Transverse colon (tissue), 3 donors: ENCODE measurements at regions not wholly inside any gene's neighbourhood (a gene's known extent, or its start where the extent isn't known, plus 50 kb on each side); places are given as distances from the start of the nearest gene placed in this dataset.

Source experiments
- EP300 ChIP-seq: sonication (generic); formaldehyde crosslinking; IDR thresholded peaks from one replicate; pipeline ENCODE4 v1.6.1; 2017; ENCODE audit warnings: antibody characterized with exemption, low read depth
- POLR2A ChIP-seq: fragments of 450-650 bp; IDR thresholded peaks from one replicate; pipeline ENCODE4 v1.6.1; 2016; ENCODE audit warnings: antibody characterized with exemption, mild to moderate bottlenecking, moderate library complexity
- TF ChIP-seq, protein P1 (sequence below), 5 experiments: fragments of 200-600 bp in 3 of 5; fragments of 450-650 bp in 2 of 5; sonication (generic) in 3 of 5; IDR thresholded peaks; 1 replicate in 2 of 5; 2 replicates in 3 of 5; pipeline ENCODE4 v1.5.1; 2016 to 2017; ENCODE audit warnings: antibody characterized with exemption in 5 of 5, inconsistent platforms in 3 of 5, mild to moderate bottlenecking in 2 of 5, moderate library complexity in 1 of 5

DNA sequence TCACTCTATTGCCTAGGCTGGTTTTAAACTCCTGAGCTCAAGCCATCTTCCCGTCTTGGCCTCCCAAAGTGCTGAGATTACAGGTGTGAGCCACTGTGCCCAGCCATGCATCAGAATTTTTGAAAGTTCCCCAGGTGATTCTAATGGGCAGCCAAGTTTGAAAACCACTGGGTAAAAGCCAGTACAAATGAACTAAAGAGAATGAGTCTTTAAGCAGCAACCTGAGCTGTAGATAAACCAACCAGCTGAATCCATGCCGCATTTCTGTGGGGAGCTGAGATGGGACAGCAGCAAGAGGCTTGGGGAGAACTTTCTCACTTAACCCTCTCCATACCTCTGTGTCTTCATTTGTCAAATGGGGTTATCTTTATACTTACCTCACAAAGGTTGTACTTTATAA is 67.5 kb downstream of the VEGFA start:
- TF ChIP-seq, protein P1, sequence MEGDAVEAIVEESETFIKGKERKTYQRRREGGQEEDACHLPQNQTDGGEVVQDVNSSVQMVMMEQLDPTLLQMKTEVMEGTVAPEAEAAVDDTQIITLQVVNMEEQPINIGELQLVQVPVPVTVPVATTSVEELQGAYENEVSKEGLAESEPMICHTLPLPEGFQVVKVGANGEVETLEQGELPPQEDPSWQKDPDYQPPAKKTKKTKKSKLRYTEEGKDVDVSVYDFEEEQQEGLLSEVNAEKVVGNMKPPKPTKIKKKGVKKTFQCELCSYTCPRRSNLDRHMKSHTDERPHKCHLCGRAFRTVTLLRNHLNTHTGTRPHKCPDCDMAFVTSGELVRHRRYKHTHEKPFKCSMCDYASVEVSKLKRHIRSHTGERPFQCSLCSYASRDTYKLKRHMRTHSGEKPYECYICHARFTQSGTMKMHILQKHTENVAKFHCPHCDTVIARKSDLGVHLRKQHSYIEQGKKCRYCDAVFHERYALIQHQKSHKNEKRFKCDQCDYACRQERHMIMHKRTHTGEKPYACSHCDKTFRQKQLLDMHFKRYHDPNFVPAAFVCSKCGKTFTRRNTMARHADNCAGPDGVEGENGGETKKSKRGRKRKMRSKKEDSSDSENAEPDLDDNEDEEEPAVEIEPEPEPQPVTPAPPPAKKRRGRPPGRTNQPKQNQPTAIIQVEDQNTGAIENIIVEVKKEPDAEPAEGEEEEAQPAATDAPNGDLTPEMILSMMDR (IDR thresholded peaks at IDR 0.05) = no peak
- TF ChIP-seq POLR2A (no peak), EP300 (no peak)
